ENCODE measurements at regions not wholly inside any gene's neighbourhood (a gene's known extent, or its start where the extent isn't known, plus 50 kb on each side); places are given as distances from the start of the nearest gene placed in this dataset.

DNA sequence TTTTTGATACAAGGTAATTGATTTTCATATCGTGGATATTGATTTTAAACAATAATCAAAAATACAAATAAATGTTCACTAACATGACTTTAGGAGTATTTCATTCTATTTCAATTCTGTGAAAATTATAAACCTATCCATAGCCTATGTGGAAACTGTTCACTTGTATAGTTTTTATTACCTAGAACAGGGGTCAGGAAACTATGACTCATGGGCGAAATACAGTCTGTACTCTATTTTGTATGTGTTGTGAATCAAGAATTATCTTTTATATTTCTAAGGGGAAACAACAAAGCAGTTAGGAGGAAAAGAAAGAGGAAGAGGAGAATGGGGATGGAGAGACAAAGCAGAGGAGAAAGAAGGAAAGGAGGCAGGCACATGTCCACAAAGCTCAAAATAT, 181.7 kb upstream of the VRK2 start:
- no peak for DNase-seq

DNA sequence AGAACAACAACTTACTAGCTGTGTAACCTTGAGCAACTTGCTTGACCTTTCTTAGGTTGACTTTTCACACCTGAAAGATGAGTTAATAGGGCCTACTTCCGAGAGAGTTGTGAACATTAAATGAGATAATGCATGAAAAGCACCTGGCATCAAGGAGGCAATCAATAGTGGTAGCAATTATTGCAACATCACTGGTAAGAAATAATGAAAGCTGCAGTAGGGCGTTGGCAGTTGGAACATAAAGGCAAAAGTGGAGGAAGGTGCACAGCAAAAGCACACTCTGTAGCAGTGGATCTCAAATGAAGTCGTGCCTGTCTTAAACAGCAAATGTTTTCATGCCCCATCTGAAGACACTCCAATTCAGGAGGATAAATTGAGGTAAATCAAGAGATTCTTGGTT, 178.9 kb upstream of the VRK2 start:
- DNase-seq = no peak

DNA sequence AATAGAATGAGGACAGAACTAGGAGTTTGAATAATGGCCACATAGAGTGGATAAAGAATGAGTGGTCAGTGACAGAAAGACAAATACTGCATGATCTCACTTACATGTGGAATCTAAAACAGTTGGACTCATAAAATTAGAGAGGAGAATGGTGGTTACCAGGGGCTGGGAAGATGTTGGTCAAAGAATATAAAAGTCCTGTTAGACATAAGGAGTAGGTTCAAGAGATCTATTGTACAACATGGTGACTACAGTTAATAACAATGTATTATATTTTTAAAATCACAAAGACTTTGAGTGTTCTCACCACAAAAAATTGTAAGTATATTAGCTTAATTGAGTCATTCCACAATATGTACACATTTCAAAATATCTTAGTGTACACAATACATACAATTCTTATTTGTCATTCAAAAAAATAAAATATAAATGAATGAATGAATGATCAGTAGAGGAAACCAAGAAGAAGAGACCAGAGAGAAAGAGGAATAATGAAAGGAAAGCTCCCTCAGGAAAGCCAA, 177.9 kb upstream of the VRK2 start:
- no peak for DNase-seq

DNA sequence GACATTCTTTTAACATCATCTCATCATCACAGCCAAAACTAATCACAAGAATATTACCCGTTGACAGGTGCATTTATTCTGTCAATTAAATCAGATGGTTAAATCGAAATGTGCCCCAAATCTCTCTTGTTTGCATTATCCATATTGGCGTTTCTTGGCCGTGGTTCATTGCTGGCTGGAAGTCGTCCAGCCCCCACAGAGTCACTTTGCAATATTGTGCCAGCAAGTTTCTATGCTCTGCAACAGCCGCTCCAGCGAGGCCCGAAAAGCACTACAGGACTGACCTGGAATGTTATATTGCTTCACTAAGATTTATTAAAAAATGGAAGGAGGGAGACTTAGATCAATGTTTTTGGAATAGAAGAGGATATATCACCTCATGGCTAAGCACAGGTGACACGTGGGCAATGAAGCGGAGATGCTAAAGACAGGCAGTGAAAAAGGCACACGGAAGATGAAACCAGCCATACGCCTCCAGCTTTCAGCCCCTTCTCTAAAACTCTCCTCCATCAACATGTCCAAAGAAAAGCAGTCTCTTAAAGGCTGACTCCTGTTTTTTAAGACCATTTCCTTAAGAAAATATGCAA, 176.8 kb upstream of the VRK2 start:
- no peak for DNase-seq

DNA sequence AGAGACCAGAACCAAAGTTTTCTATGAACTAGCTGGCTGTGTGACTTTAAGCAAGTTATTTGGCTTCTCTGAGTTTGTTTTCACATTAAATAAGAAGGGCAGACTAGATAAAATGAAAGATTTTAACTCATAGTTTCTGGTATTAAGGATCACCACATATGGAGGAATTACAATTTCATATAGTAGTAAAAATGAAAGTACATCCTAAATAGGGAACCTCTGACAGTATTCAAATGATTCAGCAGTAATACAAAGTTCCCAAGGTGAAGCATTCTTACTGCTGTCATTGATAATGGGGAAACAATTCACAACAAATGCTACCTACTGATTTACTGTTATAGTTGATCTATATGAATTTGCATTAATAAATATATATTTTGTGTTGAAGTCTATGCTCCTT, 170.3 kb upstream of the VRK2 start:
- no peak for DNase-seq

DNA sequence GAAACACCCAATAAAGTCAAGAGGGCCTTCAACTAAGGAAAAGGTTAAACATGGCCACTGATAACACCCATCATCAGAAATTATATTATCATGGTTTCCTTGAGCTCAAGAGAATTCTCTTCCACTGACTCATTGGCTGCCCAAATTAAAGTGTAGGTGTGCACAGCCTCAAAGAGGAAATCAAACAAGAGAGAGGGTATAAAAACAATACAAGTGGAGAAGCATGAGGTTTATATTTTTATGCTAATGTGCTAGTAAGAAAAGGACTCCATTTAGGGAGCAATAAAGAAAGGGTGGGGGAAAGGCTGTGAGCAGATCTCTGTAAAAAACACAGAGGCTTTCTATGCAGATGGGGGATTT, 168.8 kb upstream of the VRK2 start:
- peak; percentile 77 for DNase-seq

DNA sequence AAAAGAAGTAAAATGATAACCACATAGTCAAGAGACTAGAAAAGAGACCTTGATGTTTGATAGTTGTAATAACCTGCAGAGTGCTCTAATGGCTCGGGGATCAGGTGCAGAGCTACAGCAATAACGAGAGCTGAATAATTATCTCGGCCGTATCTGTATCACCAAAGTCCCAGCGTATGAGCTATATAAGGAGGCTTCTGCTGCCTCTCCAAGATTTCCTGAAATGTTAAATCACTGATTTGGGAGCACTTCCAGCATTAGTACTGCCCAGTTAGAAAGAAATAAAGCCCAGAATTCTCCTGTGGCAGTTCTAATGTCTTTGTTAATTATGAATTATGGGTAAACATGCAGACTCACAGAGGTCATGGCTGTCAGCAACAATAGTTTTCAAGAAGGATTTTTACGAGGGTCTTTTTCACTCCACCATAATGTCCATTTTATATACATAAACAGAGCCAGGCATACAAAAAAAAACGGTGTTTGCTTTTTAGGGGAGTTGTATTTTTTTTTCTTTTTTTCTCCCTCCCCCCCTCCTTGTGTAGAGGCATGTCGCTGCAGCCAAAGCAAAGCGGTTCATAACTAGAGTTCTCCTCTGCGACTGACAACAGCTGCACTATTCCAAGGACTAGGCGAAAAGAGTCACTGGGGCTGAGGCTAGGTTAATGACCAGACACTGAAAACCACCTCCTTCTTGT, 168.3 kb upstream of the VRK2 start:
- DNase-seq = peak; percentile 77

DNA sequence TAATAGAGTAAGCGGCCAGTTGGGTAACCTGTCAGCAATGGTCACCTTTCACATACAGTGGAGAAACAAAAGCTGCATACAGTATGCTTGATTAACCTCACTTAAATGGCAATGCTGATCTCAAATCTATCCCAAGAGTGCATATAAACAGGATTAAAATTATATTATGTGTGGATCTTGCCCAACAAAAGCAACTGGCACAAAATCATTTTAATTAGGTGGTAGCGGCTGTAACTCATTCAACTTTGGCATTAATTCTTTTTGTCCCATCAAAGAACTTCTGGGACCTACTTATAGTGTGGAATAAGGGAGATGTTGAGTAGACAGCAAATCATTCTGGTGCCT, 167.8 kb upstream of the VRK2 start:
- no peak for DNase-seq

DNA sequence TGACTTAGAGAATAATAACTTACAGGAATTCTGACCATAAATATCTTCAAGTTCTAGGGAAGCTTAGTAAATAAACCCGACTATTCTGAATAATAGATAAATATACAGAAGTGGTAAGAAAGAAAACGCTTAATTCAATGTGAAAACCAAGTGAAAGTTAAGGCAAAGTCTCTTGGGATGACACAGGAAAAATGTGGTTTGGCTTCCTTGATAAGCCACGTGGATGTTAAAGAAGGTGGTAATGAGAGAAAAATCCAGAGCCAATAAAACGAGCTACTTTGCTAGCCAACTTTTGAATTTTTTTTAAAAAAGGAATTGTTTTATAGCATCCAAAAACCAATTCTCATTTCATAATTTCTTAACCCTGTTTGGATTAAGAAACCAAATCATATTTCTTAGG, 166.2 kb upstream of the VRK2 start:
- no peak for DNase-seq

DNA sequence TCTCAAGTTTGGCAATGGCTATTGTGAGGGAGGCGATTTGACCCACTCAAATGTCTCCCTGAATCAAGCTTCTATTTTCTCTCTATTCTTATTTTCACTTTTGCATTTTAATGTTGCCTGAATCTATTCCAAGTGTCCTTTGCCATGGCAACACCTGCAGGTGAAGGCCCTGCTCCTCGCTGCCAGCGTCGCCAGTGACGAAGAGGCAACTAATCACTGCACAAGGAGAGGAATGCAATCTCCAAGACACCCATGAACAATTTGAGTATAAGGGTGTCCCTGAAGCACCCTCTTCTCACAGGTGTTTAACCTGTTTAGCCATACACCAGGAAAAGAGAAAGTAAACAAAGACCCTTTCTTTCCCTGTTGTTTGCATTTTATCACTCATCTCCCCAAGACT, 165.6 kb upstream of the VRK2 start:
- peak; percentile 55 for DNase-seq

DNA sequence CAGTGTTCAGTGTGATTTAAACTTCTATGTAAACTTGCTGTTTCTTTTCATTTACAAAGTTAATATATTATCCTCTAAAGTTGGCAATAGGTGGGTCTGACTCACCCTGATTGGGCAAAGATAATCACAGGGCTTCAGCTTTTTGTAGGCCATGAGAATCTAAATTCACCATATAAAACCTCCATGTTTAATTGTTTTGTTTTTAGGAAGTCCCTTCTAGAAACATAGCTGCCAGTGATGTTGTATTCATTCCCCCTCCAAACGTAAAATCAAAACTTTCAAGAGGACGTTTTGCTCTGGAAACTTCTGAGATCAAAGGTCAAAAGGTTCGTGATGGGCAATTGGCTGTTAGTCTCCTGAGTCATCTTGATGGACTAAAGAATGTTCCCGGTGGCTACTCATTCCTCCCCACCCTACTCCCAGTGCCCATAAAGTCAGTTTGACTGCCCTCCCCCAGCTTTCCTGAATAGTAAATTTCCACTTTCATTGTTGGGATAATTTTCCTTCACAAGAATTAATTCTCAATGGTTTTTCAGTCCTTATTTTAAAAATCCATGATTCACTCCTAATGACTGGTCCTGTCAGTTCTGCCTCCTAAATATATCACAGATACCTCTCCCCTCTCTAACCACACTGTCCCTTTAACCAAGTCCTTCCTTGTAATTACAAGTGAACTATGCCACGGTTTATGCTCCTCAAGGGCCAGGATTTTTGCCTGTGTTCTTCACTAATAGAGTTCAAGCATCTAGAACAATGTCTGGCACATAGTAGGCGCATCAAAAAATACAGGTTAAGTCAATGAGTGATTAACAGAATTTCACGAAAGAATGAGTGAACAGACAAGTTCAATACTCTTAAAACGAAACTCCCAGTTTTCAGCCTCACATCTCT, 164.4 kb upstream of the VRK2 start:
- DNase-seq = no peak

DNA sequence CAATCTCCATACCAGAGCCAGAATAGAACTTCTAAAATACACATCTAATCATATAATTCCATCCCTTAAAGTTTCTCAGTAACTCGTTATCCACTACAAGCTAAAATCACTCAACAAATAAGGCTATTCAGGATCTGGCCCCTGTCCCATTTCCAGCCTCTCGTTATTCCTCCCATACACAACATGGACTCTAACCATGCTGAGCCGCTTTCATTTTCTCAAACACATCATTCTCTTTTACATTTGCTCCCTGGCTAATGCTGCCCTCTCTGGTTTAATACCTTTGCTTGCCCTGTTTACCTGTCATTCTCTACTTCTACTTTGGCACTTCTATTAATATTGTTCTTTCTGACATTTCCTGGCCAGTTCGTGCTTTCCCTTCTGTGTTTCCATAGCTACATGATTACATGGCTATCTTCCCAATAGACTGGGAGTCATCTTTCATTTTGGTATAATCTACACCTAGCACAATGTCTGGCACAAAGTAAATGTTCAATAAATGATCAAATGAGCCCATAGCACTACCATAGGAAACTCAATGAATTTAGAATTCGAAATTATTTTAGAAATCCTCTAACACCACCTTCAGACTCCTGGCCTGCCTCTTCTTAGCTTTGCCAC, 163.6 kb upstream of the VRK2 start:
- DNase-seq = peak; percentile 24

DNA sequence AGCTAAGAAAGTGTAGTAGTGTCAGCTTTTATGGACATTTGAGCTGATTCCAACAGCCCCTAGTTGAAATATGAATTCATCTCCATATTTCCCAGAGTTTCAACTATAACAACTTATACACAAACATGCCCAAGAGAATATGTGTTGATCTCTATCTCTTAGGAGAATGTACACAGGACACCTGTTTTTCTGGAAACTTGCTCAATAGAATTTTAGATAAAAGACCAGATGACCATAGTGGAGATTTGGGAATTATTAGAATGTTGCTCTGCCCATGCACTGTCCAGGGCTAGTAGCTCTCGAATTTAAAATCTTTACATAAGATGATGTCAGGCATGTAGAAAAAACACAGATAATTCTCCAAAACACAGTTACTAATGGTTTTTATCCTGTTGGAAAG, 162.3 kb upstream of the VRK2 start:
- no peak for DNase-seq

DNA sequence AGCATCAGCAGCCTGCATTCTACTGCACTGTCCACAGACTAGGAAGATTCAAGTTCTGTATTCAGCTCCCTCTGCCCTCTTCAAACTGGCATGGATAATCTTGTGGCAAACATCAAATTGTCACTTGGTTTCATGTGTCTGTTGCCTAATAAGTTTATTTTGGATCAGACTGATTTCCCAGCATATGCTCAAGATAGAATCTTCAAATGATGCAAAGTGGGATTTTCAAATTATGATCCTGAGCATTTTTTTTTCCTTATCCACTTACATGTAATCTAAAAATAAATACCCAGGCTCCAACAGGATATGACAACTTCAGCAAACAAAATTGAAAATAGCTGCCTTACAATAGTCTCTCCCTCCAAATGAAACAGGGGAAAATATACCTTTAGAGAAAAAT, 160.9 kb upstream of the VRK2 start:
- no peak for DNase-seq

DNA sequence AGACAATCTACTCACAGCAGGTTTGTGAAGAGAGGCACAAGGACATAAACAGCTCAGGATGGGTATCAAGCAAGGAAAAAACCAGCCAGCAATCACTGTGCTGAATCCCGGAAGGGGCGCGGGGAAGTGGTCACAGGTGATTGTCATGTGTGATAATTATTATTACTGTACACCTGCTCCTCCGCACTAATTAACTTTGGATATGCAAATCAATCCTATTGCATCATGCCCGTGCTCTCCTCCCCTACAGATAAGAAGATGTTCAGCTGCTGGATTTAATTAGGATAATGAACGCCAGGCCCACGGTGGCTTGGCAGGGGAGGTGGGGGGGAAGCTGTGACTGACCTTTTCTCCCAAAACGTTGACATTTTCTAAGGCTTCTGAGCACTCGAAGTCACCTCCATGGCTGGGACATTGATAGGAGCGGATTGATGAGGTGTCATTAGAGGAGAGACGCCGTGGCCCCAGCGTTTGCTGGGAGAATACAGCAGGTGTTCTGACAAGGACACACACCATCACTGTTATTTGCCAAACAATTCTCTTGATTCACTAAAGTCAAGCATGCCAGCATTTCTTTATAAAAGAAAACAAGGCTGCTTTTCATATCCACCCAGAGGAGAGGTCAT, 160.3 kb upstream of the VRK2 start:
- peak; percentile 75 for DNase-seq

DNA sequence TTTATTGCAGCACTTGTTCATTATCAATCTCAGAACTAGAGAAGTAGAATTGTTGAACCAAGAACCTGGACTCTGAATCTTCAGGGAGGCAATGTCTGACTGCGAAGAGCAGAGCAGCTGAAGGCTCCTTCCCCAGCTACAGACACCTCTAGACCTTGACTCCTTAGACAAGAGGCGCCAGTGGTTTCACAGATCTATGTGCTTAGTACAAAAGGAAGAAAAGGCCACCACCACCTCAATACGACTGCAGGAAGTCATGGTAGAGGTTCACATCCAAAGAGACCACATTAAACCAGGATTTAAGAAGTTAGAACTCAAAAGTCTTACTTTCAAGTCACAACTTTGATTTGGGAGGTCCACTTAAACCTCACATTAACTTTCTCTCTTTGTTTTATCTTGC, 158.1 kb upstream of the VRK2 start:
- DNase-seq = no peak

DNA sequence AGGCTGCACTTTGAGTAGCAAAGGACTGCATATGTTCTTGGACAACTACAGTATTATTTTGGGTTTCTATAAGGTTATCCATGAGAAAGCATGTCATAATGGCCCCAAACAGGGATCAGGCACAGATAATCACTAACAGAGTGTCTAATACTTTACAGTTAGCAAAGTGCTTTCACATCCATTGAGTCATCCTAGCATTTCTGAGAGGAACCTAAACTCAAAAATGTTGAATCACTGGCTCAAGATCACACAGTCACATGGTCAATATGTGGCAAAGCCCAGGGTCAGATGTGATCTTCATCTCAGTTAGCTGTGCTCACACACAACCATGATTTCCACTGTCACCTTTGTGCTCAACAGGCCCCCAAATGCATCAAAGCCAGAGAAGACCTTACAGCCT, 156.1 kb upstream of the VRK2 start:
- no peak for DNase-seq

DNA sequence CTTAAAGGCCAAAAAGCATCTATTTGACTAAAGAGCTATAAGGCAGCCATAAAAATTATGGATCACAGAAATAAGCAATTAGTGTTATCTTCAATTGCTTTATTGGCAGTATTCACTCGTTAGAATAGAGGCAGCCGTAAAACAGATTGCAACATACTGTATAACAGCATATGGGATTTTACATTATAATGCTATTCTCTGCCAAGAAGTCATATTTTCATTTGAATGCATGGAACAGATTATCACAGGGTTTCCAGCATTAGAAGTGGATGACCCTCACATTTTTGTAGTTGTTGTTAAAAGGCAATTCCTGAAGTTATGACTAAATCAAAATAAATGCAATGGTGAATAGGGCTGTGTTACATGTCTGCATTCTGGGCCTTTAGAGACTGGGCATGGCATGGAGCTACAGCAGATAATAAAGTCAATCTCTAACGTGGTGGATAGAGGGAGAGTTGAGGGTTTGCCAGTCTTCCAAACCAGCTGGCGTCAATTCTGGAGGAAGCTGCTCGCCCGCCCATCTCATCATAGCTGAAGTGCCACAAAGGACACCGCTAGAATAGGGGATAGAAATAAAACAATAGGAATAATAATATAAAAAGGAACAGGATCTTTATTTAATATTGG, 155.4 kb upstream of the VRK2 start:
- DNase-seq = no peak

DNA sequence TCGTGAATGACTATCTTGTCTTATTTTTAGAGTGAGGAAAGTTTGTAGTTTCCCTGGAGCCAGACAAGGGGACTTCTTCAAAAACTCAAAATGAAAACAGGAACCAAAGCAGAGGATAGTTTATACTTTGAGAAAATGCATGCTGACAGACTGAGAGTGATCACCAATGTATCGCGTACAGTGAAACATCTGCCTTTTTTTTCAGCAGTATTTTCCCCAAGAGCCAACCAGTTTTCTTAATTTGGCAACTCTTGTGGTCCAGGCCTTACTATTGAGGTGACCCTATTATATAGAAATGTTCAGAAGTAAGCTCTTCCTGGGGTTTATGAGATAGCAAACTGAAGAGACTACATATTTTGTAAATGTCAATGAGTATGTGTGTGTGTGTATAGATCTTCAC, 153.7 kb upstream of the VRK2 start:
- DNase-seq = no peak

DNA sequence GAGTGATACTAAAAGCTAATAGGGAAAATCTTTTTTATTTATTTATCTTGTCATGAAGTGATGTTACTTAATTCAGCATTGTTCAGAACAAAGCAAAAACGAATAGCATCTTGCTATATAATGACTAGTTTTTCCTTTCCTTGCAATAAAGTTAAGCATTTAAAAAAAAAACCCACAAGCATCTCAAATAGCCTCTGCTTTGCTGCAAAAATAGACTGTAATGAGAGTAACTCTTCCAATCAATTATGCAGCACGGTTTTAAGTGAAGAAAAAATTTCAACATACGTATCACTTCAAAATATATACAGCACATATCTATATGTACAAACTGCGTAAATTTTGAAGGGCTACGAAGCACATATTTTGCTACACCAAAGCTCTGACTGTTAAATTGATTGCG, 153.3 kb upstream of the VRK2 start:
- no peak for DNase-seq

DNA sequence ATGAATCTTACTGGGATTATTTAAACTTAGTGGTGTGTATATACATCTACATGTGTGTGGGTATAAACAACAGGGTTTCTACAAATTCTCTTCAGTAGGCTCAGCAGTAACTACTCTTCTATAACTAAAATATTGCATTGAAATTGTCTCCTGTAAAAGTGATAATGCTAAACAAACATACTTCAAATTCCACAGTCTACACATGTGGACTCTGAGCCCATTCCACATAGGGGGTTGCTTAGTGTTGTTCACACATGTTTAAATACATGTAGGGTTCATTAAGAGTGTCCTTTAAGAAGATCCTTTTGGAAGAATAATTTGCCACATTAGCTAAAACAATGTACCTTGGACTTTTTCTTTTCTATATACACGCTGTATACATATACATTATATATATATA, 152.8 kb upstream of the VRK2 start:
- DNase-seq = no peak

DNA sequence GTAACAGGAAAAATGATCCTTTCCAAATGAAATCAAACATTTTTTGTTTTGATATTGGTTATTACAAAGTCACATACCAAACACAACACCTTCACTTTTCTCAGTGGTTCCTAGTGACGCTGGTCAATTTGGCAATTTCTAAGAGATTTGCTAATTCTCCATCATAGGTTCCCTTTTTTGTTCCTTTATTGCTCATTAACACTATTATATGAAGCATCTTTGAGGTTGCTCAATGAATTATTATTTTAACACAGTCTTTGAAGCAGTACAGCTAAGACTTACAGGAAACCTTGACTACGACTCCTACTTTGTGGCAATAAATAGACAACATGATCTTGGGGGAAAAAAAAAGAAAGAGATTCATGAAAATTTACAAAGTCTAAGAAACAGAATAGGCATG, 152.2 kb upstream of the VRK2 start:
- no peak for DNase-seq

DNA sequence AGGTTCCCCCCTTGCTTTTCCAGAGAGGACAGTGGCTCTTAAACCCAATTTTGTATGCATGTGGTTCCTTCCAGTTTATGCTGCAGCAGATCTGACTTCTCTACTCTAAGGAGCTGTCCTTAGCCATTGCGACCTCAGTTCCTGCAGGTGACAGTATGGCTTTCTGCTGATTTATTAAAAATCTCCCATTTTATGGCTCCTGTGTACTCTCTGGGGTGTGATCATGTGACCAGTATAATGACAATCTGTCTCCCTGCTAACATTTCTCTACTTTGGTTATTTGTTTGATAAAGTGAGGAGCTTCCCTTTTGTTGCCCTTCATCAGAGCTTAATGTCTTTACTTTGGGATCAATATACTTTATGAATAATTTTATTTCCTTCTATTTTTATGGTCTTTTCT, 148.7 kb upstream of the VRK2 start:
- DNase-seq = no peak

Measured in NCI-H1436 (cell line).